ENCODE measurements at regions not wholly inside any gene's neighbourhood (a gene's known extent, or its start where the extent isn't known, plus 50 kb on each side); places are given as distances from the start of the nearest gene placed in this dataset.
"Not testable (repeated sequence)": the region's sequence is repeated elsewhere in the genome, so short reads cannot be mapped to it uniquely, and the experiment has no call there.

GRCh38 chr15:50857763-50858162 is 50.7 kb upstream of the AP4E1 start:
- no peak for DNase-seq (ENCODE audit: low spot score)

GRCh38 chr15:50854601-50855490 is 53.6 kb upstream of the AP4E1 start:
- DNase-seq (ENCODE audit: low spot score): no peak

GRCh38 chr15:50850003-50850402 is 58.5 kb upstream of the AP4E1 start:
- DNase-seq (ENCODE audit: low spot score): no peak

- no peak for DNase-seq (ENCODE audit: low spot score)
Measured at GRCh38 chr15:50848349-50848748, 60.1 kb upstream of the AP4E1 start.

- not testable (repeated sequence) for DNase-seq (ENCODE audit: low spot score)
Measured at GRCh38 chr15:50845181-50845580, 63.3 kb upstream of the AP4E1 start.

GRCh38 chr15:50840520-50840919 is 68.0 kb upstream of the AP4E1 start:
- DNase-seq (ENCODE audit: low spot score): no peak

- no peak for DNase-seq (ENCODE audit: low spot score)
Measured at GRCh38 chr15:50837256-50837770, 71.2 kb upstream of the AP4E1 start.

GRCh38 chr15:50830477-50831354 is 65.2 kb upstream of the SPPL2A start:
- no peak for DNase-seq (ENCODE audit: low spot score)

GRCh38 chr15:50828610-50829206 is 63.2 kb upstream of the SPPL2A start:
- peak; percentile 3 for DNase-seq (ENCODE audit: low spot score)

GRCh38 chr15:50825946-50826345 is 60.4 kb upstream of the SPPL2A start:
- no peak for DNase-seq (ENCODE audit: low spot score)

- DNase-seq (ENCODE audit: low spot score): no peak
Measured at GRCh38 chr15:50824514-50824913, 59.0 kb upstream of the SPPL2A start.

GRCh38 chr15:50823281-50823680 is 57.8 kb upstream of the SPPL2A start:
- DNase-seq (ENCODE audit: low spot score): no peak

GRCh38 chr15:50821476-50821875 is 56.0 kb upstream of the SPPL2A start:
- no peak for DNase-seq (ENCODE audit: low spot score)

- DNase-seq (ENCODE audit: low spot score): peak; percentile 13
Measured at GRCh38 chr15:50820808-50821382, 55.4 kb upstream of the SPPL2A start.

- DNase-seq (ENCODE audit: low spot score): no peak
Measured at GRCh38 chr15:50819344-50819743, 53.8 kb upstream of the SPPL2A start.

GRCh38 chr15:50815958-50816590 is 50.6 kb upstream of the SPPL2A start:
- no peak for DNase-seq (ENCODE audit: low spot score)
